AG09319 (cell line): ENCODE measurements at regions not wholly inside any gene's neighbourhood (a gene's known extent, or its start where the extent isn't known, plus 50 kb on each side); places are given as distances from the start of the nearest gene placed in this dataset.

Experiments
- DNase-seq: peaks from one replicate; pipeline ENCODE4 v3.0.0-alpha.2; 2010; ENCODE audit warnings: low read depth; ENCODE audit errors: extremely low read depth
- TF ChIP-seq, protein P1 (sequence below): IDR thresholded peaks from 2 replicates; pipeline ENCODE4 v1.5.1; 2011; ENCODE audit warnings: low read depth, mild to moderate bottlenecking, inconsistent platforms, low read length, moderate library complexity

DNA sequence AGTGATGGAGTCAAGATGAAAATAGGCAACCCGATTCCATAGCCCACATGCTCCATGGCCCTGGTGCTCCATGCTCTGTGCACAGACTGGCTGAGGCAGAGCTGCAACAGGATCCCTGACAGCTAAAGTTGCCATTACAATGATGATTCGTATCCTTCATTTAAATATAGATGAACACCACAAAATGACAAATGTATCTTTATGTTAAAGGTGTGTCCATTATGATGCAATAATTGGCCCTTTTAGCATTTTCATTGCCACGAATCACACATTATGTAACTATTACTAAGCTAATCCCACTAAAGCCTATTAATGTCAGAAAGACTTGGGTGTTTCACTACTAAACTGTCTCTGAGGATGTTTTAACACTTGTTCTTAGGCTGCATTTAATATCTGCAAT is 270.2 kb upstream of the THBS1 start:
- TF ChIP-seq, protein P1, sequence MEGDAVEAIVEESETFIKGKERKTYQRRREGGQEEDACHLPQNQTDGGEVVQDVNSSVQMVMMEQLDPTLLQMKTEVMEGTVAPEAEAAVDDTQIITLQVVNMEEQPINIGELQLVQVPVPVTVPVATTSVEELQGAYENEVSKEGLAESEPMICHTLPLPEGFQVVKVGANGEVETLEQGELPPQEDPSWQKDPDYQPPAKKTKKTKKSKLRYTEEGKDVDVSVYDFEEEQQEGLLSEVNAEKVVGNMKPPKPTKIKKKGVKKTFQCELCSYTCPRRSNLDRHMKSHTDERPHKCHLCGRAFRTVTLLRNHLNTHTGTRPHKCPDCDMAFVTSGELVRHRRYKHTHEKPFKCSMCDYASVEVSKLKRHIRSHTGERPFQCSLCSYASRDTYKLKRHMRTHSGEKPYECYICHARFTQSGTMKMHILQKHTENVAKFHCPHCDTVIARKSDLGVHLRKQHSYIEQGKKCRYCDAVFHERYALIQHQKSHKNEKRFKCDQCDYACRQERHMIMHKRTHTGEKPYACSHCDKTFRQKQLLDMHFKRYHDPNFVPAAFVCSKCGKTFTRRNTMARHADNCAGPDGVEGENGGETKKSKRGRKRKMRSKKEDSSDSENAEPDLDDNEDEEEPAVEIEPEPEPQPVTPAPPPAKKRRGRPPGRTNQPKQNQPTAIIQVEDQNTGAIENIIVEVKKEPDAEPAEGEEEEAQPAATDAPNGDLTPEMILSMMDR, result no peak
- no peak for DNase-seq

DNA sequence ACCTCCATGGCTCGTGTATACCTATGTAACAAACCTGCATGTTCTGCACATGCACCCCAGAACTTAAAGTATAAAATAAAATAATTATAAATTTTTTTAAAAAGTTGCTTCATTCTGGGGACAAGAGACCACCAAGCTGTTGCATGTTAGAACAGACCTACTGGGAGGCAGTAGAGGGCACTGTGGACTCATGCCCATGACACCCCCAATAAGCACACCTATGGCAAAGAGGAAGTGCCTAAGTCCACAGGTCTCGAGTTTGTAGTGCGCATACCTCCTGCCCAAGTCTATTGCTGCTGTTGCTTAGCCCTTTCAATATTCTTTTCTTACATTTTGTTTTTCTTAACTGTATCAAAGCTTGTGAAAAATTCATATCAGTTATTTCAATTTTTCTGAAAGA is 267.9 kb upstream of the THBS1 start:
- TF ChIP-seq, protein P1, result no peak
- no peak for DNase-seq

DNA sequence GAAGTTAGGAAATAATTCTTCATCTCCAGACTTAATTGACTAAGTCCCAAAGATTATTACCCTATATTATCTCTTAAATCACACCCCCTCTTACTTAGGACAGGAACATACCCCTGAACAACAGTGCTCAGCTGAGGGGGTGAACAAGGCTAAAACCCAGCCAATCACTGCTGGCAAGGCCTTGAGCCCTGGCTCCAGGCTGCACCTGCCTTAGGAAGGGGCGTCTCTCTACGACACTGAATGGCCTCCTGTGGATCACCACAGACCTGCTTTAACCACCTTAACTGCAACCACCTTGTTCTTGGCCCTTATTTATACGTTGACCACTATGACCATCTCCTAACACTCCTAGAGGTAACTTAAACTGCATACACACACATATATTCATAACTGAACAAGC is 267.4 kb upstream of the THBS1 start:
- TF ChIP-seq, protein P1, result no peak
- no peak for DNase-seq

DNA sequence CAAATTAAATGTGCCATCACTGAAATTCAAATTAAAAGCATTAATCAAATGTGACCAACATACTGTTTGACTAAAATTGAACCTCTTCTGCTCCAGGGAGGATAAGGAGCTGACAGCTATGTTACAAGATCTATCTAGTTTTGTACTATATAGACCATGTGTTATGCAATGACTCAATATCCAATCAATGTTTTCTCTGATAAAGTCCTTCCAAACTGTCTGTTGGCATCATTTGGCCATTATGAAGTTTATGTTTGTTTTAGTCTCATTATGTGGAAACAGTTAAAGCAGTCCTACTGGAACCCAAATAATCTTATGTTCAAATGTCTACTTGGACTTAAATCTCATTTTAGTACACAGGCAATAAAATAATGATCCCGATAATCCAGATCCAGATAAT is 267.0 kb upstream of the THBS1 start:
- DNase-seq, result no peak
- TF ChIP-seq, protein P1, result no peak

DNA sequence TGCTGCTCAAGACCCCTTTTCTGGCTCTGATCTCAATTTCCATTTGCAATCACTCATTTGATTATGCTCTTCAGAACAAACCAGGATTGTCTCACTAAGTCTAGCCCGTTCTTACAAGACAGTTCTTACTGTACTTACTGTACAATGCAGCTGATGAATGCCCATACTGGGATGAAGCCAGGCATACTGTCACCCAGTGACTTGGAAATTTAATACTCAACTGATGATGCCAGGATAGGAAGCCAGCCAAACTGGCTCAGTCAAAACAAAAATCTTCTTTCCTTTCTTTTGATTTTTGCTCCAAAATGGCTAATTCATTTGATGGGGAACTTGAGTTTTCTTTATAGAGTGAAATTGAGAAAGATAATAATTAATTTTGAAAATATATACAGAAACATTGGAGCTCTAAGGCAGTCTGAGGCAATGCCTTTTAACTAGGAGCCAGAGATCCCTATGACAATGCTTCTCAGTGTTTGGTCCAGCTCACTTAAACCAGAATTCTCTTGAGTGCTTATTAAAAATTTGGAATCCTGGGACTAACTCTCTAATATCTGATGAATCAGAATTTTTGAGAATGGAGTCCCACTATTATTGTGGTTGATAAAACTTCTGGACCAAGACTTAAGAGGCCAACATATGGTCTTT is 265.6 kb upstream of the THBS1 start:
- no peak for DNase-seq
- TF ChIP-seq, protein P1, result no peak

- TF ChIP-seq, protein P1, result no peak
- no peak for DNase-seq
These were observed 263.7 kb upstream of the THBS1 start for GRCh38 chr15:39317225-39317624.

DNA sequence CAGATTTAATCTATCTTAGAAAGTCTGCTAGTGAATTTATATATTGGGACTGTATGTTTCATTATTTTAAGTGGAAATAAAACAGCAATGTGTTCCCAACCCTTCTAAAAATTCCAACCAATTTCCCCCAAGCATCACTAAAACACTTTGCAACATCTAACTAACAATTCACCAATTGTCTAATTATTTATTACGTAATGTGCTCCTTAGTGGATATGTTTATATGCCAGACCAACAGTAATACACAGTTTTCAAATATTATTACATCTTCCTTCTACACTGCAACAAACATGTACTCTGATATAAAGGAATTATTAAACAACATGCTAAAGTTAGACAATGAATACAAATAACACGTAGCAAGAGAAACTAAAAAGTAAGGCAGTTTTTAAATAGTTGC is 262.6 kb upstream of the THBS1 start:
- DNase-seq, result no peak

More for the DNA sequence above, 262.6 kb upstream of the THBS1 start:
- TF ChIP-seq, protein P1, result no peak
